GM23338 (cell line): ENCODE measurements at regions not wholly inside any gene's neighbourhood (a gene's known extent, or its start where the extent isn't known, plus 50 kb on each side); places are given as distances from the start of the nearest gene placed in this dataset.

ENCODE experiments used
- ATAC-seq: fragments of 200-7000 bp; cut with Tn5 transposase; 3 replicates; pipeline ENCODE4 v1.9.1; 2020
- DNase-seq: peaks from one replicate; pipeline ENCODE4 v3.0.0-alpha.2; 2015; ENCODE audit warnings: low spot score
- H2AFZ ChIP-seq: fragments of 200-600 bp; sonication (generic); 2 replicates; pipeline ENCODE4 v1.8.0; 2016; ENCODE audit warnings: antibody characterized with exemption, mild to moderate bottlenecking, moderate library complexity
- H3F3A ChIP-seq: fragments of 200-600 bp; sonication (generic); replicated peaks from 2 replicates; pipeline ENCODE4 v1.8.0; 2017; ENCODE audit warnings: antibody characterized with exemption, mixed run types, low read depth
- H3K27ac ChIP-seq: fragments of 200-600 bp; sonication (generic); 2 replicates; pipeline ENCODE4 v1.6.1; 2016; ENCODE audit warnings: low read depth
- H3K27me3 ChIP-seq: fragments of 200-600 bp; sonication (generic); 2 replicates; pipeline ENCODE4 v1.8.0; 2016; ENCODE audit warnings: mild to moderate bottlenecking, mixed run types, moderate library complexity; ENCODE audit not compliant: insufficient read depth
- H3K36me3 ChIP-seq: fragments of 200-600 bp; sonication (generic); 2 replicates; pipeline ENCODE4 v1.8.0; 2016; ENCODE audit warnings: mild to moderate bottlenecking; ENCODE audit not compliant: insufficient read depth
- H3K4me1 ChIP-seq: fragments of 200-600 bp; sonication (generic); 2 replicates; pipeline ENCODE4 v1.8.0; 2016; ENCODE audit warnings: mild to moderate bottlenecking, moderate library complexity; ENCODE audit not compliant: insufficient read depth
- H3K4me2 ChIP-seq: fragments of 200-600 bp; sonication (generic); 2 replicates; pipeline ENCODE4 v1.7.1; 2017; ENCODE audit warnings: mixed run types
- H3K4me3 ChIP-seq: fragments of 200-600 bp; sonication (generic); 2 replicates; pipeline ENCODE4 v1.6.1; 2016; ENCODE audit warnings: mixed run types
- H3K79me2 ChIP-seq: fragments of 200-600 bp; sonication (generic); replicated peaks from 2 replicates; pipeline ENCODE4 v1.8.0; 2017; ENCODE audit warnings: mild to moderate bottlenecking; ENCODE audit not compliant: insufficient read depth
- H3K9me2 ChIP-seq: fragments of 200-600 bp; sonication (generic); 2 replicates; pipeline ENCODE4 v1.8.0; 2017; ENCODE audit not compliant: insufficient read depth
- H4K20me1 ChIP-seq: fragments of 200-600 bp; sonication (generic); replicated peaks from 2 replicates; pipeline ENCODE4 v1.8.0; 2017; ENCODE audit warnings: mild to moderate bottlenecking; ENCODE audit not compliant: insufficient read depth
- H3K27ac Mint-ChIP-seq: 2 replicates; pipeline ENCODE4 v1.8.0; 2020; ENCODE audit warnings: inconsistent platforms, mild to moderate bottlenecking, moderate library complexity, mixed read lengths
- H3K27me3 Mint-ChIP-seq: 3 replicates; pipeline ENCODE4 v1.8.0; 2022; ENCODE audit warnings: low read depth, mild to moderate bottlenecking, moderate library complexity, mixed read lengths, inconsistent platforms; ENCODE audit not compliant: insufficient read depth, poor library complexity
- H3K36me3 Mint-ChIP-seq: 3 replicates; pipeline ENCODE4 v1.8.0; 2021; ENCODE audit warnings: low read depth, mild to moderate bottlenecking, inconsistent platforms, moderate library complexity, mixed read lengths
- H3K4me1 Mint-ChIP-seq: 3 replicates; pipeline ENCODE4 v1.8.0; 2020; ENCODE audit warnings: mild to moderate bottlenecking, inconsistent platforms, mixed read lengths
- H3K4me3 Mint-ChIP-seq: 3 replicates; pipeline ENCODE4 v1.8.0; 2021; ENCODE audit warnings: moderate library complexity, mild to moderate bottlenecking, inconsistent platforms, mixed read lengths
- H3K9me3 Mint-ChIP-seq: 3 replicates; pipeline ENCODE4 v1.8.0; 2020; ENCODE audit warnings: moderate library complexity, mild to moderate bottlenecking, inconsistent platforms, mixed read lengths
- CREB1 ChIP-seq: fragments of 250-450 bp; sonication (Bioruptor Pico); IDR thresholded peaks from 2 replicates; pipeline ENCODE4 v1.5.0; 2020; ENCODE audit warnings: low read depth, mild to moderate bottlenecking, moderate library complexity
- EZH2 ChIP-seq: fragments of 200-600 bp; sonication (generic); IDR thresholded peaks from one replicate; pipeline ENCODE4 v1.8.0; 2017; ENCODE audit warnings: antibody characterized with exemption, mild to moderate bottlenecking, low read depth; ENCODE audit not compliant: unreplicated experiment
- EZH2phosphoT487 ChIP-seq: fragments of 200-600 bp; sonication (generic); IDR thresholded peaks from one replicate; pipeline ENCODE4 v1.8.1; 2018; ENCODE audit warnings: antibody characterized with exemption; ENCODE audit not compliant: unreplicated experiment
- JUNB ChIP-seq: IDR thresholded peaks from one replicate; pipeline ENCODE4 v1.6.1; 2016; ENCODE audit warnings: antibody characterized with exemption; ENCODE audit not compliant: unreplicated experiment
- NANOG ChIP-seq: IDR thresholded peaks from 2 replicates; pipeline ENCODE4 v1.6.1; 2016; ENCODE audit warnings: antibody characterized with exemption, borderline replicate concordance
- POLR2AphosphoS5 ChIP-seq: IDR thresholded peaks from 2 replicates; pipeline ENCODE4 v1.6.1; 2016; ENCODE audit warnings: antibody characterized with exemption, low read depth
- STAT1 ChIP-seq: IDR thresholded peaks from one replicate; pipeline ENCODE4 v1.6.1; 2016; ENCODE audit warnings: antibody characterized with exemption; ENCODE audit not compliant: unreplicated experiment
- ZNF114 ChIP-seq: fragments of 250-450 bp; sonication (Bioruptor Pico); IDR thresholded peaks from 2 replicates; pipeline ENCODE4 v1.5.0; 2020; ENCODE audit warnings: mild to moderate bottlenecking, moderate library complexity
- ZNF331 ChIP-seq: fragments of 250-450 bp; sonication (Bioruptor Pico); IDR thresholded peaks from 2 replicates; pipeline ENCODE4 v1.5.0; 2020; ENCODE audit warnings: low read depth, mild to moderate bottlenecking, moderate library complexity
- TF ChIP-seq, protein P1 (sequence below), 2 experiments: fragments of 200-600 bp in 1 of 2; sonication (generic) in 1 of 2; conservative IDR thresholded peaks; 2 replicates each; pipeline versions ENCODE4 v1.5.1 to v1.6.1; 2016 to 2017; ENCODE audit warnings: antibody characterized with exemption in 2 of 2, low read depth in 2 of 2, mild to moderate bottlenecking in 2 of 2, moderate library complexity in 1 of 2
- TF ChIP-seq, protein P2 (sequence below): IDR thresholded peaks from 2 replicates; pipeline ENCODE4 v1.6.1; 2016; ENCODE audit warnings: antibody characterized with exemption
- TF ChIP-seq, protein P3 (sequence below): fragments of 250-450 bp; sonication (Bioruptor Pico); IDR thresholded peaks from 2 replicates; pipeline ENCODE4 v1.5.0; 2020; ENCODE audit warnings: mild to moderate bottlenecking, moderate library complexity

DNA sequence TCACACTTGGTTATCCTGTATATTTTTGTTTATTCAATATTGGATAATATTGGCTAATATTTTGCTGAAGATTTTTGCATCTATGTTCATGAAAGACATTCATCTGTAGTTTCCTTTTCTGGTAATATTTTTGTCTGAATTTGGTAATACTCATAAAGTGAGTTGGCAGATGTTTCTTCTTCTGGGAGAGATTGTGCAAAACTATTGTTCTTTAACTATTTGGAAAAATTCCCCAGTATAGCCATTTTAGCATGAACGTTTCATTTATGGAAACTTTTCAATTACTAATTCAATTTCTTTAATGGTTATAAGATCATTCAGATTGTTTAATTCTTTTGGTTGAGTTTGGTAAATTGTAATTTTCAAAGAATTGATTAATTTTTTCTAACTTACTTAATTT, 560.8 kb upstream of the FZD8 start (continued):
- TF ChIP-seq NANOG (no peak), EZH2 (no peak), ZNF114 (CRISPR knock-in tag) (no peak), ZNF331 (CRISPR knock-in tag) (no peak), CREB1 (CRISPR knock-in tag) (no peak), EZH2phosphoT487 (no peak), STAT1 (no peak)
- TF ChIP-seq, protein P1, sequence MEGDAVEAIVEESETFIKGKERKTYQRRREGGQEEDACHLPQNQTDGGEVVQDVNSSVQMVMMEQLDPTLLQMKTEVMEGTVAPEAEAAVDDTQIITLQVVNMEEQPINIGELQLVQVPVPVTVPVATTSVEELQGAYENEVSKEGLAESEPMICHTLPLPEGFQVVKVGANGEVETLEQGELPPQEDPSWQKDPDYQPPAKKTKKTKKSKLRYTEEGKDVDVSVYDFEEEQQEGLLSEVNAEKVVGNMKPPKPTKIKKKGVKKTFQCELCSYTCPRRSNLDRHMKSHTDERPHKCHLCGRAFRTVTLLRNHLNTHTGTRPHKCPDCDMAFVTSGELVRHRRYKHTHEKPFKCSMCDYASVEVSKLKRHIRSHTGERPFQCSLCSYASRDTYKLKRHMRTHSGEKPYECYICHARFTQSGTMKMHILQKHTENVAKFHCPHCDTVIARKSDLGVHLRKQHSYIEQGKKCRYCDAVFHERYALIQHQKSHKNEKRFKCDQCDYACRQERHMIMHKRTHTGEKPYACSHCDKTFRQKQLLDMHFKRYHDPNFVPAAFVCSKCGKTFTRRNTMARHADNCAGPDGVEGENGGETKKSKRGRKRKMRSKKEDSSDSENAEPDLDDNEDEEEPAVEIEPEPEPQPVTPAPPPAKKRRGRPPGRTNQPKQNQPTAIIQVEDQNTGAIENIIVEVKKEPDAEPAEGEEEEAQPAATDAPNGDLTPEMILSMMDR (conservative IDR thresholded peaks at IDR 0.05; ENCODE audit: low read depth in 2 of 2) = no peak
- TF ChIP-seq, protein P2, sequence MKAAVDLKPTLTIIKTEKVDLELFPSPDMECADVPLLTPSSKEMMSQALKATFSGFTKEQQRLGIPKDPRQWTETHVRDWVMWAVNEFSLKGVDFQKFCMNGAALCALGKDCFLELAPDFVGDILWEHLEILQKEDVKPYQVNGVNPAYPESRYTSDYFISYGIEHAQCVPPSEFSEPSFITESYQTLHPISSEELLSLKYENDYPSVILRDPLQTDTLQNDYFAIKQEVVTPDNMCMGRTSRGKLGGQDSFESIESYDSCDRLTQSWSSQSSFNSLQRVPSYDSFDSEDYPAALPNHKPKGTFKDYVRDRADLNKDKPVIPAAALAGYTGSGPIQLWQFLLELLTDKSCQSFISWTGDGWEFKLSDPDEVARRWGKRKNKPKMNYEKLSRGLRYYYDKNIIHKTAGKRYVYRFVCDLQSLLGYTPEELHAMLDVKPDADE = no peak

DNA sequence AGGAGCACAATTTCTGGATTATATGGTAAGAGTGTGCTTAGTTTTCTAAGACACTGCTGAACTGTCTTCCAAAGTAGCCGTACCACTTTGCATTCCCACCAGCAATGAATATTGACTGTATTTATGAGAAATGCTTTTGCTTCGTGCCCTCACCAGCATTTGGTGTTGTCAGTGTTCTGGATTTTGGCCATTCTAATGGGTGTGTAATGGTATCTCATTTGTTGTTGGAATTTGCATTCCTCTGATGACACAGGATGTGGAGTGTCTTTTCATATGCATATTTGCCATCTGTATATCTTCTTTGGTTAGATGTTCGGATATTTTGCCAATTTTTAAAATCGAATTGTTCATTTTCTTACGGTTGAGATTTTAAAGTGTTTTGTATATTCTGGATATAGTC, 558.5 kb upstream of the FZD8 start:
- DNase-seq = no peak
- no peaks in the 10 kb centered on the region for H3K27me3 Mint-ChIP-seq
- H3K4me2 ChIP-seq = no peak overlapping the region
- H3K79me2 ChIP-seq = no peaks in the 10 kb centered on the region
- H3K4me1 ChIP-seq = peaks cover 7% of the 10 kb centered on the region; the same call in 1 of the 2 replicates
- H3K36me3 Mint-ChIP-seq = peaks cover 27% of the 10 kb centered on the region
- H2AFZ ChIP-seq = no peak overlapping the region
- H3K36me3 ChIP-seq = no peaks in the 10 kb centered on the region; the same call in 1 of the 2 replicates
- no peaks in the 10 kb centered on the region for H3F3A ChIP-seq
- no peak for ATAC-seq
- H3K9me2 ChIP-seq = no peaks in the 10 kb centered on the region
- no peaks in the 10 kb centered on the region for H4K20me1 ChIP-seq
- peaks cover 10% of the 10 kb centered on the region; the same call in 2 of the 3 replicates for H3K4me1 Mint-ChIP-seq
- H3K9me3 Mint-ChIP-seq = peaks cover 31% of the 10 kb centered on the region
- no peak overlapping the region for H3K4me3 ChIP-seq
- 0 out of 2 replicates have a peak overlapping the region, but pooled peaks have one; percentile 33 for H3K27ac Mint-ChIP-seq
- H3K4me3 Mint-ChIP-seq = no peak overlapping the region
- H3K27ac ChIP-seq = no peak overlapping the region
- H3K27me3 ChIP-seq = no peaks in the 10 kb centered on the region
- TF ChIP-seq, protein P1 (conservative IDR thresholded peaks at IDR 0.05; ENCODE audit: low read depth in 2 of 2) = no peak
- TF ChIP-seq POLR2AphosphoS5 (no peak), ZNF331 (CRISPR knock-in tag) (no peak), JUNB (no peak), CREB1 (CRISPR knock-in tag) (no peak), EZH2phosphoT487 (no peak), ZNF114 (CRISPR knock-in tag) (no peak), NANOG (no peak), EZH2 (no peak)
- TF ChIP-seq, protein P3, sequence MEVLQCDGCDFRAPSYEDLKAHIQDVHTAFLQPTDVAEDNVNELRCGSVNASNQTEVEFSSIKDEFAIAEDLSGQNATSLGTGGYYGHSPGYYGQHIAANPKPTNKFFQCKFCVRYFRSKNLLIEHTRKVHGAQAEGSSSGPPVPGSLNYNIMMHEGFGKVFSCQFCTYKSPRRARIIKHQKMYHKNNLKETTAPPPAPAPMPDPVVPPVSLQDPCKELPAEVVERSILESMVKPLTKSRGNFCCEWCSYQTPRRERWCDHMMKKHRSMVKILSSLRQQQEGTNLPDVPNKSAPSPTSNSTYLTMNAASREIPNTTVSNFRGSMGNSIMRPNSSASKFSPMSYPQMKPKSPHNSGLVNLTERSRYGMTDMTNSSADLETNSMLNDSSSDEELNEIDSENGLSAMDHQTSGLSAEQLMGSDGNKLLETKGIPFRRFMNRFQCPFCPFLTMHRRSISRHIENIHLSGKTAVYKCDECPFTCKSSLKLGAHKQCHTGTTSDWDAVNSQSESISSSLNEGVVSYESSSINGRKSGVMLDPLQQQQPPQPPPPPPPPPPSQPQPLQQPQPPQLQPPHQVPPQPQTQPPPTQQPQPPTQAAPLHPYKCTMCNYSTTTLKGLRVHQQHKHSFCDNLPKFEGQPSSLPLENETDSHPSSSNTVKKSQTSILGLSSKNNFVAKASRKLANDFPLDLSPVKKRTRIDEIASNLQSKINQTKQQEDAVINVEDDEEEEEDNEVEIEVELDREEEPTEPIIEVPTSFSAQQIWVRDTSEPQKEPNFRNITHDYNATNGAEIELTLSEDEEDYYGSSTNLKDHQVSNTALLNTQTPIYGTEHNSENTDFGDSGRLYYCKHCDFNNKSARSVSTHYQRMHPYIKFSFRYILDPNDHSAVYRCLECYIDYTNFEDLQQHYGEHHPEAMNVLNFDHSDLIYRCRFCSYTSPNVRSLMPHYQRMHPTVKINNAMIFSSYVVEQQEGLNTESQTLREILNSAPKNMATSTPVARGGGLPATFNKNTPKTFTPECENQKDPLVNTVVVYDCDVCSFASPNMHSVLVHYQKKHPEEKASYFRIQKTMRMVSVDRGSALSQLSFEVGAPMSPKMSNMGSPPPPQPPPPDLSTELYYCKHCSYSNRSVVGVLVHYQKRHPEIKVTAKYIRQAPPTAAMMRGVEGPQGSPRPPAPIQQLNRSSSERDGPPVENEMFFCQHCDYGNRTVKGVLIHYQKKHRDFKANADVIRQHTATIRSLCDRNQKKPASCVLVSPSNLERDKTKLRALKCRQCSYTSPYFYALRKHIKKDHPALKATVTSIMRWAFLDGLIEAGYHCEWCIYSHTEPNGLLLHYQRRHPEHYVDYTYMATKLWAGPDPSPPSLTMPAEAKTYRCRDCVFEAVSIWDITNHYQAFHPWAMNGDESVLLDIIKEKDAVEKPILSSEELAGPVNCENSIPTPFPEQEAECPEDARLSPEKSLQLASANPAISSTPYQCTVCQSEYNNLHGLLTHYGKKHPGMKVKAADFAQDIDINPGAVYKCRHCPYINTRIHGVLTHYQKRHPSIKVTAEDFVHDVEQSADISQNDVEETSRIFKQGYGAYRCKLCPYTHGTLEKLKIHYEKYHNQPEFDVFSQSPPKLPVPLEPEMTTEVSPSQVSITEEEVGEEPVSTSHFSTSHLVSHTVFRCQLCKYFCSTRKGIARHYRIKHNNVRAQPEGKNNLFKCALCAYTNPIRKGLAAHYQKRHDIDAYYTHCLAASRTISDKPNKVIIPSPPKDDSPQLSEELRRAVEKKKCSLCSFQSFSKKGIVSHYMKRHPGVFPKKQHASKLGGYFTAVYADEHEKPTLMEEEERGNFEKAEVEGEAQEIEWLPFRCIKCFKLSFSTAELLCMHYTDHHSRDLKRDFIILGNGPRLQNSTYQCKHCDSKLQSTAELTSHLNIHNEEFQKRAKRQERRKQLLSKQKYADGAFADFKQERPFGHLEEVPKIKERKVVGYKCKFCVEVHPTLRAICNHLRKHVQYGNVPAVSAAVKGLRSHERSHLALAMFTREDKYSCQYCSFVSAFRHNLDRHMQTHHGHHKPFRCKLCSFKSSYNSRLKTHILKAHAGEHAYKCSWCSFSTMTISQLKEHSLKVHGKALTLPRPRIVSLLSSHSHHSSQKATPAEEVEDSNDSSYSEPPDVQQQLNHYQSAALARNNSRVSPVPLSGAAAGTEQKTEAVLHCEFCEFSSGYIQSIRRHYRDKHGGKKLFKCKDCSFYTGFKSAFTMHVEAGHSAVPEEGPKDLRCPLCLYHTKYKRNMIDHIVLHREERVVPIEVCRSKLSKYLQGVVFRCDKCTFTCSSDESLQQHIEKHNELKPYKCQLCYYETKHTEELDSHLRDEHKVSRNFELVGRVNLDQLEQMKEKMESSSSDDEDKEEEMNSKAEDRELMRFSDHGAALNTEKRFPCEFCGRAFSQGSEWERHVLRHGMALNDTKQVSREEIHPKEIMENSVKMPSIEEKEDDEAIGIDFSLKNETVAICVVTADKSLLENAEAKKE (CRISPR knock-in tag) = no peak
- TF ChIP-seq, protein P2 = no peak
